ENCODE measurements at regions not wholly inside any gene's neighbourhood (a gene's known extent, or its start where the extent isn't known, plus 50 kb on each side); places are given as distances from the start of the nearest gene placed in this dataset.

DNA sequence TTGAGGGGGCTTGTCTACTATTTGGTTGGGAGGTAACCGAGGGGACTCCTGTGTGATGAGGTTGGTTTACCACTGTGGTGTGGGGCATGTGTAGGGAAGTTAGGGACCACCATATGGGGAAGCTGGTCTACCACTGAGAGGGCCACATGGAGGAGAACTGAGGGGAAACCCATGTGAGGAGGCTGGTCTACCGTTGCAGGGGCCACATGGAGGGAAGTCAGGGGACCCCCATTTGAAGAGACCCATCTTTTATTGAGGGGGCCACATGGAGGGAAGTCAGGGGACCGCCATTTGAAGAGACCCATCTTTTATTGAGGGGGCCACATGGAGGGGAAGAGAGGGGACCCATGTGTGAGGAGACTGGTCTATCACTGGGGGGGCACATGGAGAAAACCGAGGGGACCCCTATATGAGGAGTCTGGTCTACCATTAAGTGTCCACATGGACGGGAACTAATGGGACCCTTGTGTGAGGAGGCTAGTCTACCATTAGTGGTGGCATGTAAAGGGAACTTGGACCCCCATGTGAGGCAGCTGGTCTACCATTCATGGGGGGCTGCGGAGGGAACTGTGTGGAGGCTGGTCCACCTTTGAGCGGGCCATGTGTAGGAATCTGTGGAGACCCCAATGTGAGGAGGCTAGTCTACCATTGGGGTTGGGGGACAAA is 165.5 kb downstream of the FBLN2 start:
- TF ChIP-seq POLR2AphosphoS5 (IDR thresholded peaks at IDR 0.05; ENCODE audit: low read depth, low read length) (no peak), MAX (IDR thresholded peaks at IDR 0.05; ENCODE audit: low read depth) (no peak), YY1 (IDR thresholded peaks at IDR 0.05; ENCODE audit: low read depth) (no peak), NRF1 (IDR thresholded peaks at IDR 0.05; ENCODE audit: low read depth, low read length) (no peak), SMC3 (IDR thresholded peaks at IDR 0.05; ENCODE audit: low read depth, low read length) (no peak)
- TF ChIP-seq, protein P1, sequence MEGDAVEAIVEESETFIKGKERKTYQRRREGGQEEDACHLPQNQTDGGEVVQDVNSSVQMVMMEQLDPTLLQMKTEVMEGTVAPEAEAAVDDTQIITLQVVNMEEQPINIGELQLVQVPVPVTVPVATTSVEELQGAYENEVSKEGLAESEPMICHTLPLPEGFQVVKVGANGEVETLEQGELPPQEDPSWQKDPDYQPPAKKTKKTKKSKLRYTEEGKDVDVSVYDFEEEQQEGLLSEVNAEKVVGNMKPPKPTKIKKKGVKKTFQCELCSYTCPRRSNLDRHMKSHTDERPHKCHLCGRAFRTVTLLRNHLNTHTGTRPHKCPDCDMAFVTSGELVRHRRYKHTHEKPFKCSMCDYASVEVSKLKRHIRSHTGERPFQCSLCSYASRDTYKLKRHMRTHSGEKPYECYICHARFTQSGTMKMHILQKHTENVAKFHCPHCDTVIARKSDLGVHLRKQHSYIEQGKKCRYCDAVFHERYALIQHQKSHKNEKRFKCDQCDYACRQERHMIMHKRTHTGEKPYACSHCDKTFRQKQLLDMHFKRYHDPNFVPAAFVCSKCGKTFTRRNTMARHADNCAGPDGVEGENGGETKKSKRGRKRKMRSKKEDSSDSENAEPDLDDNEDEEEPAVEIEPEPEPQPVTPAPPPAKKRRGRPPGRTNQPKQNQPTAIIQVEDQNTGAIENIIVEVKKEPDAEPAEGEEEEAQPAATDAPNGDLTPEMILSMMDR (IDR thresholded peaks at IDR 0.05): no peak
